Omental fat pad (tissue), 3 donors: ENCODE measurements at regions not wholly inside any gene's neighbourhood (a gene's known extent, or its start where the extent isn't known, plus 50 kb on each side); places are given as distances from the start of the nearest gene placed in this dataset.

Experiments
- ATAC-seq: fragments of 150-250 bp; one replicate; pipeline ENCODE4 v1.9.1; 2016; ENCODE audit warnings: mild to moderate bottlenecking, moderate library complexity; ENCODE audit not compliant: low FRiP score
- DNase-seq: peaks from one replicate; pipeline ENCODE4 v3.0.0-alpha.2; 2019; ENCODE audit warnings: low spot score
- CTCF ChIP-seq, 3 donors: fragments of 450-650 bp; IDR thresholded peaks; one replicate each; pipeline ENCODE4 v1.5.1; 2016 to 2017; ENCODE audit warnings: antibody characterized with exemption in 3 of 3, mild to moderate bottlenecking in 3 of 3, moderate library complexity in 2 of 3

- ATAC-seq (no peak), DNase-seq (no peak)
- no peak for TF ChIP-seq CTCF (IDR thresholded peaks at IDR 0.05)
Observed at GRCh38 chr2:425947-426346, 138.1 kb upstream of the ALKAL2 start.

GRCh38 chr2:425243-425642 is 137.4 kb upstream of the ALKAL2 start:
- ATAC-seq (no peak), DNase-seq (no peak)
- no peak for TF ChIP-seq CTCF (IDR thresholded peaks at IDR 0.05)

DNA sequence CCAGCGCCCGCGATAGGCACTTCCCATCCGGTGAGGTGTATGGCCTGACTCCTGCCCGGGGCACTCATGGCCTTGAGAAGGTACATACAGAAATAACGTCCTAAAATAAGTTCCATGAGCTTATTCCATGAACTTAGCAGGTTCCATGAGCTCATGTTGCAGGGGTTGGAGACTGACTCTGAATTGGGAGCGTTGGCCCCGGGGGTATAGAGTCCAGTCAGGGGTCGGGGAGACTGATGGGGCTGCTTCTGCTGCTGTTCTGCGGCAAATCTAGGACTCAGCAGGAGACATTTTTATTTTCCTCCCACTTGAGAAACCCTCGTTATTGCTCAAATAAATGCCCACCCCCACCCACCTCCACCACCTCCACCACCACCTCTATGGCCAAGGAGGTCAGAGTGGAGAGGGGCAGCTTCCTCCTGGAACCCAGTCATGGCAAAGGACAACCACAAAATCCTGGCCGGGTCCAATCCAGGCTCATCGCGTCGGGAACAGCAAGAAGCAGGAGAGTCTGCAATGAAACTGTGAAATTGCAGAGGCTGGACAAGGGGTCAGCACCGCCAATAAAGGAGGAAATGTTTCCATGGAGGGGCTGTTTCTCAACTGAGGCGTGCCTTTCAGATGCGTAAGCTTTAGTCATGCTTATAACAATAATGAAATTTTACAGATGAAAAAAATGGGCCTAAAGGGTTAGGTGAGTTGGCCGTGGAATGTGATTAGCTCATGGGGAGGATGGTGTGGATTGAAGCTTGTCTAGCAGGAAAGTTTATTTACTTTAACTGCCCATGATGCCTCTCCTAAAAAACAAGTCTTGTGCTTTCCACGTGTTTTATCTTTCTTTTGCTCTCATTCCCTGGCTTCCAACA is 136.6 kb upstream of the ALKAL2 start:
- no peak for ATAC-seq
- DNase-seq: no peak
- TF ChIP-seq CTCF (IDR thresholded peaks at IDR 0.05): no peak

DNA sequence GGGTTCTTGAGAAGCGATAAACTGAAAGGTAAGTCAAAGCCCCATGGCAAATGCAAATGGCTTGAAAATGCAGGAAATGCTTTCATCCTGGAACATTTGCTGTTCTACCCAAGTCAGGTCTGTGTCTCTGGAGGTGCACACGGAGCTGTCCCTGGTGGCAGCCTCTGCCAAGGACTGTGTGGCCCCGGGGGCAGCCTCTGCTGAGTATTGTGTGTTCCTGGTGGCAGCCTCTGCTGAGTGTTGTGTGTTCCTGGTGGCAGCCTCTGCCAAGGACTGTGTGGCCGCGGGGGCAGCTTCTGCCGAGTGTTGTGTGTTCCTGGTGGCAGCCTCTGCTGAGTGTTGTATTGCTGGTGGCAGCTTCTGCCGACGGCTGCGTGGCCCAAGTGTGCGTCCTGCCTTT is 135.6 kb upstream of the ALKAL2 start:
- TF ChIP-seq CTCF (IDR thresholded peaks at IDR 0.05): no peak
- DNase-seq: no peak
- no peak for ATAC-seq

- ATAC-seq (no peak), DNase-seq (no peak)
- no peak for TF ChIP-seq CTCF (IDR thresholded peaks at IDR 0.05)
Observed at GRCh38 chr2:422676-423435, 135.0 kb upstream of the ALKAL2 start.

GRCh38 chr2:421406-421805 is 133.5 kb upstream of the ALKAL2 start:
- no peak for DNase-seq
- ATAC-seq: no peak

More at GRCh38 chr2:421406-421805, 133.5 kb upstream of the ALKAL2 start:
- TF ChIP-seq CTCF (IDR thresholded peaks at IDR 0.05): no peak
